Activated CD4-positive, alpha-beta T cell treated with anti-CD3 and anti-CD28 coated beads, Interleukin-2, amount 50 U/mL, for 24 hours (primary cell): ENCODE measurements at regions not wholly inside any gene's neighbourhood (a gene's known extent, or its start where the extent isn't known, plus 50 kb on each side); places are given as distances from the start of the nearest gene placed in this dataset.
"Not testable (repeated sequence)": the region's sequence is repeated elsewhere in the genome, so short reads cannot be mapped to it uniquely, and the experiment has no call there.

ENCODE experiments used
- DNase-seq, 2 donors: peaks; one replicate each; pipeline ENCODE4 v3.0.0-alpha.2; 2020; ENCODE audit warnings: low read depth in 1 of 2, low spot score in 1 of 2

DNA sequence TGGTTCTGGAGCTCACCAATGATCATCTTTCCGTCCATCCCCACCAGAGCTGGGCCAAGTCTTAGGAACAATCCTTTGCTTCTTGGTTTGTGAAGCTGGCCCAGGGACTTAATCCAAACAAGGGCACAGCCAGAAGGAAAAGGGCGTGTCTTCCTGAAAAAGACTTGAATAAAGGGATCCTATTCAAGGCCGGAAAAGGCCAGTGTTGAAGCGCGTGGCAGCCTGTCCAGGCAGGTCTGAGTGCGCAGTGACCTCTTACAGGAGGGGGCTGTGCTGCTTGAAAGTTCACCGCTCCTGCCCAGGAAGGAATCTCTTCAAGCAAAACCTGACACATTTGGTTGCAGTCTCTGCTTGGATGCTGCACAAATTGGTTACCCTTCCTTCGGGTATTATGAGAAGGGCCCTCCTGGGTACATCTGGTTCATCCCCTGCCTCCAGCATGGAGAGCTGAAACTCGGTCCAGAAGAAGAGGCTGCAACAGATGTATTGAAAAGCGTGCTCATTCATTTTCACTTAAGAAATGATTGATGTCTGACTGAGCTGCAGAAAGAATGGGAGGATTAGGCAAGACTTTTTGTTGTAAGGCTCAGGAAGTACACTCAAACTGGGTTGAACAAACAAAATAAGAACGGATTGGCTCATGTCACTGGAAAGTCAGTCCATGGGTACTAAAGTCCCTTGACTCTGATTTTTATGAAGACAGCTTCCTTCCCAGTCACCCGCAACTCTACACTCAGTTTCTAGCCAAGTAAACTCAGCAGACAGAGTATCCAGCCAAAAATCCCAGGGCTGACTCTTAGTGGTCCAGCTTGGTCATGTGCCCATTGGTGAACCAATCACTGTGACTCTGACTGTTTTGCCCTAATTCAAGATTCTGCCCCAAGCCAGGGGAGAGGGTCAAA lies 136.3 kb downstream of the TFAP2C start:
- no peak for DNase-seq

DNA sequence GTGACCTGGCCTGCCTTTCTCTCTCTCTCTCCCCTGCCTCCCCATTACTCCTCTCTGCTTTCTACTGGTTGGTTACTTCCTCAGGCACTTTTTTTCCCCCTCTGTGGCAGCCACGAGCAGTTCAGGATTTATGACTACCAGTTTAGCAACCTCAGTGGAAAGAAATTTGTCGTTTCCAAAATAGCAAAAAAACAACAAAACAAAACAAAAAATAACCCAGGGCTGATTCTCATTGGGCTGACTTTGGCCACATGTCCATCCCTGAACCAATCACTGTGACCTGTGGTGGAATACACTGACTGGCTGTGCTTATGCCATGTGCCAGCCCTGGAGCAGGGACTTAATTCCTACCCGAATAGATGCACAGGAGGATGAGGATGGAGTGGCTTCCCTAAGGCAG lies 137.4 kb downstream of the TFAP2C start:
- DNase-seq, result no peak

DNA sequence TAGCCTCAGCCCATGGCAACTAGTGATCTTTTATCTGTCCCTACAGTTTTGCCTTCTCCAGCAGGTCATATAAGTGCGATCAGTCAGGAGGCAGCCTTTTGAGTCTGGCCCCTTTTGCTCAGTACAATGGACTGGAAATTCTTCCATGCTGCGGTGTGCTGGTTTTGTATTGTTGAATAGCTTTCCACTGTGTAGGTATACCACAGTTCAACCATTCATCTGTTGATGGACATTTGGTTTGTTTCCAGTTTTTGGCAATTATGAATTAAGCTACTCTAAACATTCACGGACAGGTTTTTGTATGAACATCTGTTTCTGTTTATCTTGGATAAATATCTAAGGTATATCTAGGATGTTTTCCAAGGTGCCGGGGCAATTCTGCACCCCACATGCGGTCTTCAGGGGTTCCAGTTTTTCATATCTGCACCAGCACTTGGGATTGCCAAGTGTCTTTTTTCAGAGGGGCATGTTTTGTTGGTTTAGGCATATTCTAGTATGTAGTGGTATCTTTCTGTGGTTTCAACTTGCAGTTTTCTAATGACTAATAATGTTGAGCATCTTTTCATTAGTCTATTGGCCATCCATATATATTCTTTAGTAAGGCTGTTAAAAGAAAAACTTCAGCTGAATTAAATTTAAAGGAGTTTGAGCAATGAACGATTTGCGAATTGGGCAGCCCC lies 141.0 kb downstream of the TFAP2C start:
- no peak for DNase-seq

DNA sequence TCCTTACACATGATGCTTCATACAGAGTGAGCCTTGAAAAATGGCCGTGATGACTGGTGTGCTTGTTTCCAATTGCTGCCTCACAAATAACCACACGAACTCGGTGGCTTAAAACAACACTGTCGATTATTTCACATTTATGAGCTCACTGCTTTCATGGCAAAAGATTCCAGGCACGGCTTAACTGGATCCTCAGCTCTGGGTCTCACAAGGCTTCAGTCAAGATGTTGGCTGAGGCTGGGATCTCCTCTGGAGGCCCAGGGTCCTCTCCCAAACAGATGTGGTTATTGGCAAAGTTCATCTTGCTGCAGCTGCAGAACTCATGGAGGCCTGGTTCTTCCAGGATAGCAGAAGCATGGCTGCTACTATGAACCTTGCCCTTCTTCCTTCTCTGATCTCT lies 144.6 kb downstream of the TFAP2C start:
- DNase-seq, result no peak

DNA sequence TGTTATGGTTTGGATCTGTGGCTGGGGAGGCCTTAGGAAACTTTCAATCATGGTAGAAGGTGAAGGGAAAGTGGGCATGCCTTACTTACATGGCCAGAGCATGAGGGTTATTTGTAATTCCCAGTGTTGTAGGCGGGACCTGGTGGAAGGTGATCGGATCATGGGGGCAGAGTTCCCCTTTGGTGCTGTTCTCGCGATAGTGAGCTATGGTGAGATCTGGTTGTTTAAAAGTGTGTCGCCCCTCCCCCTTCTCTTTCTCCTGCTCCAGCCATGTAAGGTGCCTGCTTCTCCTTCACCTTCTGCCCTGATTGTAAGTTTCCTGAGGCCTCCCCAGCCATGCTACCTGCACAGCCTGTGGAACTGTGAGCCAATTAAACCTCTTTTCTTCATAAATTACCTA lies 145.8 kb downstream of the TFAP2C start:
- no peak for DNase-seq

DNA sequence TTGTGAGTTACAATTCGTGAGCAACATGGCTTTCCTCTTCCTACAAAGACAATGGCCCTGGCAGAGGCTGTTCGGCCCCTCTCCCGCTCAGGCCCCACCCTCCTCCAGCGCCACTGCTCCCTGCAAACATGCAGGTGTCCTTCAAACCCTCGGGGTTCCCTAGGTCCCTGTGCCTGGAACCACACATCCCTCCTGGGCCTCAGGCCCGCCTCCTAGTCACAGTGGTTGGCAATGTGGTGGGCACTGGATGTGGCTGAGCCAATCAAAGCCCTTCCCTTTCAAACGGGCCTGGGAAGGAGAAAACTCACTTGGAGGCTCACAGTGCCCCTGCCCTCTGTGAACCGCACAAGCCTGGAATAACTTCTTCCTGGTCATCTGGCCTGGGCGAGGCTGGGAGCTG lies 147.2 kb downstream of the TFAP2C start:
- no peak for DNase-seq

DNA sequence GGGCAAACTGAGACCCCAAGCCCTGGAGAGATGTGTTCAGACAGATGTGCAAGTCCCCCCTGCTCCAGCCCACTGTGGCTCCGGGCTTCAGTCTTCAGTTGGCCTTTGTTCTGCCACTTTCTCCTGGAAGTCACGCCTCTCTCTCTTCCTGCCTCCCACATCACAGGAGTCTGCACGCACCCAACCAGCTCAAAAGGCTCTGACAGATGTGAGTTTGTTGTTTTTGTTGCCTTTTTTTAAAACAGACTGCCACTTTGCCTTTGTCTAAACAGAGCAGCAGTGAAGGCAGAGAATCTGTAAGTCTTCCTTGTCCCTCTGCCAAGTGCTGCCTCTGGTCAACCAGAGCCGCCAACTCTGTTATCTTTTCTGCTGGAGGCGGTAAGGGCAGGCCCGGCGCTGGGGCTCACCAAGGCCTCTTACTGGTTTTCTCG lies 149.7 kb downstream of the TFAP2C start:
- DNase-seq, result no peak

DNA sequence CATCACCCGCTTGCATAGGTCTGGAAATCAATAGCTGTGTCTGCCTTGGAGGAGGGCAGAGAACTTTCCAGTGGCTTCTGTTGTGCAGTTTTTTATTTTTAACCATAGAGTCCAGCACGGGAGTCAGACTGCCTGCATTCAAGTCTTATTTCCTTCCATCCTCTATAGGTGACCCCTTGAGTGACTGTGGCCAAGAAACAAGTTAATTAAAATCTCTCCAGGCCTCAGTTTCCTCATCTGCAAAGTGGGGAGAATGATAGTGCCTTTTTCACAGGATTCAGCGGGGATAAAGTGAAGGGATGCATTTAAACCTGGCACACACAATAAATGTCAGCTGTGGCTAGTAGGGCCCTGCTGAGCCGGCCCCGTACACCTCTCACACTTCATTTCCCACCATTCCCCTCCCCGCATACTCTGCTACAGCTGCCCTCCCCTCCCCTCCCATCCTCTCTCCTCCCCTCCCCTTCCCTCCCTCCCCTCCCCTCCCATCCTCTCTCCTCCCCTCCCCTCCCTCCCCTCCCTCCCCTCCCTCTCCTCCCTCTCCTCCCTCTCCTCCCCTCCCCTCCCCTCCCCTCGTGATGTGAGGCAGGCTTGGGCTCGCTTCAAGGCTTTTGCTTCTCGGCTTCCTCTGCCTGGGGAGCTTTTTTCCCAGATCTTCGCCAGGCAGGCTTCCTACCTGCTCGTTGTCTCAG lies 150.5 kb downstream of the TFAP2C start:
- DNase-seq, result no peak

DNA sequence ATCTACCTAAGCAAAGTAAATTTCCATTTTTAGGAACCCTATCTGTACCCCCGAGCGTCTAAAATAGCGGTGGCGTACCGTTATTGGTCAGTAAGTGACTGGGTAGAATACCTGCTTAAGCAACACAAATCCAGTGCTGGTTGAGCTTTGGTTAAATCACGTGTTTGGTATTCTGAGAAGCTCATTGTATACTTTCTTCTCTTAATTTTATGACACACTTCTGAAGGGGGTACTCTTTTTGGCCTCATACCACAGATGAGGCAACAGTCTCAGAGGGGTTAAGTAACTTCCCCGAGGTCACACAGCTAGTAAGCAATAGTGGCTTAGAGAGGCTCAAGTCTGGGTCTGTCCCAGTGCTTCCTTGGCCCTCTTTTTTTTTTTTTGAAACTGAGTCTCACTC lies 151.2 kb downstream of the TFAP2C start:
- DNase-seq, result no peak

DNA sequence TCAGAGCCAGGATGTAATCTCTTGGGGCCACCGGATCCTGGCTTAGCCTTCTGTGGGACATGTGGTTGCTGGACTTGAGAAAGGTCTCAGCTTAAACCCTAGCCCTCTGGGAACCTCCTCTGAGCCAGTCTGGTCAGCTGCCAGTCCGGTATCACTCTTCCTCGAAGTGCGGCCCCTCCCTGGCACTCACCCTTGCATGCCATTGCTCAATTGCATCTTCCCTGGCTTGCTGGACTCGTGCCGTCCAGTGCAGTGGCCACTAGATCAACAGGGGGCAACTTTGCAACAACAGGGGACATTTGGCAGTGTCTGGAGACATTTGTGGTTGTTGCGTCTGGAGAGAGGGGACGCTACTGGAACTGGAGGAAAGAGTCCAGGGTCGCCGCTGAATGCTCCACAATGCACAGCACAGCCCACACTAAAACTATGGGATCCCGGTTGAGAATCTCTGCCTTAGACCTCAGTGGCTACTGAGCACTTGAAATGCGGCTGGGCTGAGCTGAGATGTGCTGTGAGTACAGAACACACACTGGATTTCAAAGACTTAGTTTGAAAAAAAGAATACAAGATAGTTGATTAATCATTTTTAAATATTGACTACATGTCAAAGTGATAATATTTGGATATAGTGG lies 152.1 kb downstream of the TFAP2C start:
- DNase-seq, result no peak

DNA sequence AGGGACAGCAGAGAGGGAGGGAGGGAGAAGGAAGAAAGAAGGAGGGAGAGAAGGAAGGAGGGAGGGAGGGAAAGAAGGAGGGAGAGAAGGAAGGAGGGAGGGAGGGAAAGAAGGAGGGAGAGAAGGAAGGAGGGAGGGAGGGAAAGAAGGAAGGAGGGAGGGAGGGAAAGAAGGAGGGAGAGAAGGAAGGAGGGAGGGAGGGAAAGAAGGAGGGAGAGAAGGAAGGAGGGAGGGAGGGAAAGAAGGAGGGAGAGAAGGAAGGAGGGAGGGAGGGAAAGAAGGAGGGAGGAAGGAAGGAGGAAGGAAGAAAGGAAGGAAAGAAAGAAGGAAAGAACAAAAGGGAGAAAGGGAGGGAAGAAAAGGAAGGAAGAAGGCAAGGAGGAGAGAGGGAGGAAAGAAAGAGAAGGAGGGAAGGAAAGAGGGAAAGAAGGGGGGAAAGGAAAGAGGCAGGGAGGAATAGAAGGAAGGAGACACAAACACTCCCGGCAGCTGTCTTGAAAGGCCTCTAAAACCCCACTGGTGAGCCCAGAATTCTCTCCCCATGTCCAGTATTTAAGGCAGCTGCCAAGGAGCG lies 153.0 kb downstream of the TFAP2C start:
- DNase-seq, result not testable (repeated sequence)

DNA sequence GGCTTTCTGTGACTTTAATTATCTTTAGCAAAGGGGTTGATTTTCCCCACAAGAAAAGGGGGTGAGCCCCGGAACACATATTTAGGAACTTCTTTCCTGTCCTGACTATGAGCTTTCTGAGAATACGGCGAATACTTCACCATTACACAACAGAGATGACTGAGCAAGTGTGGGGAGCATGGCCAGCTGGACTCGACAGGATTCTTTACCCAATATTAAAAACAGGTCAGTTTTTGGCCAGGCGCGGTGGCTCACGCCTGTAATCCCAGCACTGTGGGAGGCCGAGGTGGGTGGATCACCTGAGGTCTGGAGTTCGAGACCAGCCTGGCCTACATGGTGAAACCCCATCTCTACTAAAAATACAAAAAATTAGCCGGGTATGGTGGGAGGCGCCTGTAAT lies 153.7 kb downstream of the TFAP2C start:
- not testable (repeated sequence) for DNase-seq

DNA sequence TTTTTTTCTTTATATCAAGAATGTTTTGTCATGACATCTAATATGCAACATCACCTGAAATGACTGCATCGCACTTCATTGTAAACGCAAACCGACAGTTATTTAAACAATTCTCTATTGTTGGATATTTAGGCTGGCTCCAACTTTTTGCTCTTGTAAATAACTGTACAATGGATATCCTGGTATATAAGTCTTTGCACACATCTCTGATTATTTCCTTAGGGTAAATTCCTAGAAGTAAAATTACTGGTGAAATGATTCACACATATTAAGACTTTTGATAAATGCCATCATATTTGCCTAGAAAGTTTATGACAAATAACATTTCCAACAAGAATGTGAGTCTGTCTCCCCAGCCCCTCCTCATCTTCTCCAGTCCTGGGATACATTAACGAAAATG lies 154.7 kb downstream of the TFAP2C start:
- DNase-seq, result no peak

DNA sequence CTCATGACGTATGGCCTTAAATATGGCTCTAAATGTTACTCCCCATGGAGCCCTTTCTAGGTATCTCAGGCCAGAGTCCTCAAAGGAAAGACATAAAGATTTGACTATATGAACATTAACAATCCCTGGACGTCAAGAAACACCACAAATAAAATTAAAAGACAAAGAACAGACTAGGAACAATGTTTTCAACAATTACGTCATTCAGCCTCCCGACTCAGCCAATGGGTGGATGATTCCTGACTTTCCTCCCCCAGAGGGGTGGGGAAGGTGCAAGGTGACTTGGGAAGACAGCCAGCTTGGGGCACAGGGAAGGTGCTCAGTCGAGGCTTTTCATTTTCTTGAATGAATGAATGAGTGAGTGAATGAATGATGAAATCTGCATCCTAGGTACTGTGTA lies 157.4 kb downstream of the TFAP2C start:
- no peak for DNase-seq

DNA sequence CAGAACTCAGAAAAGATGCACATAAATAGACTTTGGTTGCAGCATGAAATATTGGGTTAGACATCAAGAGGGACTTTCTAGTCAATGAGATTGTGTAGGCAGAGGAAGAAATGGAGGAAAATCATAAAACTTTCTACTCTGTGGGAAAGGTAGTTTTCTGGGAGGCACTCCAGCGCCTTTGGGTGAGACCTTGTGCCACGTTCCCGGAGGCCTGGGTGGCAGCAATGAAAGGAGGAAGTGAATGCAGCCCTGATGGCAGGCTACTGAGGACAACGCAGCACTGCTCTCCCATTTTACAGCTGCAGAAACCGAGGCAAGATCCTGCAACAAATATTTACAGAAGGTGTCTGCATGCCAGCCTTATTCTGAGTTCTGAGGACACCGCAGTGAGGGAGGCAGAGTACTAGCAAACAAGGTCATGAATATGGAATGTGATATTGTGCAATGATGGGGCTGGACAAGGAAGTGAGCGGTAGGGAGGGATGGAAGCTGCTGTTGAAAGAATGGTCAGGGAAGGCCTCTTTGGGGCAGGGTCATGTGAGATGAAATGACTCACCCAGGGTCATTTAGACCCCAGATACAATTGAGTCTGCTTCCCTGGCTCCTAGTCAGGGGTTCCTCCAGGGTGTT lies 159.1 kb downstream of the TFAP2C start:
- DNase-seq, result no peak

DNA sequence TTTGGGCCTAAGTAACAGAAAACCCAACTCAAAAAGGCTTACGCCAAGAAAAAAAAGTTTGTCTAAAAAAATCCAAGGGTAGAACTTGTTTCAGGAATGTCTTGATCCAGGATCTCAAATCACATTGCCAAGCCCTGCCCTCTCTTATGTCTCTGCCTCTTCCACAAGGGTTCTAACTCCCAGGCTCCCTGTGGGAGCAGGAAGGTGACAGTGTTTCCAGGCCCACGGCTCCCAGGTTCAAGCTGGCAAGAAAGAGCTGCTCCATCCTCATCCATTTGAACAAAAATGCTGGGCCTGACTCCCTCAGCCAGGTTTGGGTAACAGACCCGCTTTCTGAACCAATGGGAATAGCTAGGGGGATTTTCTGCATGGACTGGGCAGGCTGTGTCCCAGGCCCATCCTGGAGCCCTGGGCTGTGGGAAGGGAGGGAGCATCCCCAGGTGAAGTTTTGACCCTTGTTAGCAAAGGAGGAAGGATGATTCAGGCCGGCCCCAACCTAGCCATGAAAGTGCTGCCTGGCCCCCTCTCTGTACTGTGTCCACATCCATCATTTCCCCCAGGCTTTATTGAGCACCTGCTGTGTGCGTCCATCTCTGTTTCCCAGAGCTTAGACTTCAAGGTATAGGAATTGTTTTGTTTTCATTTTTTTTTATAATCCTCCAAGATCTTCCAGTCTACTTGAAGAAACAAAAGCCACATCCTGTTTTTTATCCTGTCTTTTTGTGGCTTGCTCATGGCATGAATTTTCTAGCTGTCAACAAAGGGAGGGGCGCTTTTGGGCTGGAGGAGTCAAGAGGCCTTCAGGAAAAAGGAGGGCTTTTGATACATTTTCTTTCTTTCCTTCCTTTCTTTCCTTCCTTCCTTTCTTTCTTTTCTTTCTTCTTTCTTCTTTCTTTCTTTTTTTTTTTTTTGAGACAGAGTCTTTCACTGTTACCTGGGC lies 159.8 kb downstream of the TFAP2C start:
- DNase-seq, result no peak

DNA sequence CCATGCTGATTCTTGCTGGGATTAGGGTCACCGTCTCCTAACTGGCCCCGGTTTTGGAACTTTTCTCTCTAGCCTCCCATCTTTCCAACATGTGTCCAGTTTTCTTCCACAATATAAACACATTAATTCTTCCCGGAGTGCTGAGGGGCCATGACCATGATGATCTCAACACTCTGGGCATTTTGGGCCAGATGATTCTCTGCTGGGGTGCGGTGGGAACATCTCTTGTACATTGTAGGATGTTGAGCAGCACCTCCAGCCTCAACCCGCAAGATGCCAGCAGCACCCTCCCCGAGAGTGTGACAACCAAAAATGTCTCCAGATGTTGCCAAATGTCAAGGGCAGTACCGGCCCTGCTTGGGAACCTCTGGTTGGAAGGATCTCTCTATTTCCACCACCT lies 164.8 kb downstream of the TFAP2C start:
- DNase-seq, result no peak

DNA sequence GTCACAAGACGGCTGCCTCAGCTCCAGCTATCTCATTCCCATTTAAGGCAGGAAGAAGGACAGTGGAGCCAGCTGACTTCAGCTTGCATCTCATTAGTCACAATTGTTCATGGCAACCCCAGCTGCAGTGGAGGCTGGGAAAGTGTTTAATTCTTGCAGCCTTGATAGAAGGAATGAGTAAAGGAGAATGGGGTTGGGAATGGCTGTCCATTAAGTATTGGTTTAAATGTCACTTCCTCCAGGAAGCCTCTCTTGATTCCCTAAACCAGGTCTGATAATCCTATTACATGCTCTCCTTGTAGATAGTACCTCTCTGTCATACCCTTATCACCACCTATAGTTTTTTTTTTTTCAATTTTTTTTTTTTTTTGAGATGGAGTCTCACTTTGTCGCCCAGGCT lies 166.4 kb downstream of the TFAP2C start:
- DNase-seq, result no peak

DNA sequence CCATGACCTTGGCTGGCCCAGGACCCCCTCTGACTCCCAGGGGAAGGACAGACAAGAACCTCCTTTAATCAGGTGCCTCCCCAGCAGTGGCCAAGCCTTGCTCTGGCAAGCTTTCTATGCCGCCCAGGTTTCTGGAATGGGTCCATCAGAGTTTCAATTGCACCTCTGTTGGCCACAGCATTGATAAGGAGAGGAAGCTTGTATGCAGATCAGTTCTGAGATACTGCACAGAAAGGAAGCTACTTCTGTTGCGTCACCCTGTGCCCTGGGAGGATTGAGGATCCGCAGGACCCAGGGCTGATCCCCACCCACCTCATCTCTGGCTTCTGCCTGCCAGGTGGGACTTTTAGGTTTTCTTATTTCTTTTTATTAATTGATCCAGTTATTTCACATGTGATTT lies 167.2 kb downstream of the TFAP2C start:
- DNase-seq, result no peak

DNA sequence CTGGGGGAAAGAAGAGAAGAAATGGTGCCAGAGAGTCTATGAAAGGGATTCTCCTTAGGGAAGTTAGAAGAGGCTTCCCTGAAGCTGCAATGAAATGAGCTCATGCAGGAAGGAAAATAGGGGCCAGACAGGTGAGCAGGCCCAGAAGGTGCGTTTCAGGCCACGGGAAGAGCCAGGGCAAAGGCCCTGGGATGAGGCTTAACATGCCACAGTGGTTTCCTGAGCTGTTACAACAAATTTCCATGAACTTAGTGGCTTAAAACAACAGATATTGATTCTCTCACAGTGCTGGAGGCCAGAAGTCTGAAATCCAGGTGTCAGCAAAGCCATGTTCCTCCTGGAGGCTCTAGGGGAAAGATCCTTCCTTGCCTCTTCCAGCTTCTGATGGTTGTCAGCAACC lies 167.9 kb downstream of the TFAP2C start:
- no peak for DNase-seq
